DND-41 (cell line): ENCODE measurements at regions not wholly inside any gene's neighbourhood (a gene's known extent, or its start where the extent isn't known, plus 50 kb on each side); places are given as distances from the start of the nearest gene placed in this dataset.

Source experiments
- ATAC-seq: fragments of 200-7000 bp; cut with Tn5 transposase; 3 replicates; pipeline ENCODE4 v1.9.1; 2021; ENCODE audit warnings: low read depth; ENCODE audit not compliant: insufficient read depth
- DNase-seq: peaks from one replicate; pipeline ENCODE4 v3.0.0-alpha.2; 2020
- H2AFZ ChIP-seq: 2 replicates; pipeline ENCODE4 v1.6.0; 2012; ENCODE audit warnings: low read depth, low read length
- H3K27ac ChIP-seq: 2 replicates; pipeline ENCODE4 v1.5.1; 2012; ENCODE audit warnings: low read length, inconsistent platforms
- H3K27me3 ChIP-seq: fragments of 200-600 bp; sonication (generic); 2 replicates; pipeline ENCODE4 v1.6.0; 2012; ENCODE audit warnings: low read length, mild to moderate bottlenecking, inconsistent platforms; ENCODE audit not compliant: insufficient read depth, poor library complexity
- H3K36me3 ChIP-seq: 2 replicates; pipeline ENCODE4 v1.5.1; 2012; ENCODE audit warnings: low read length, inconsistent platforms; ENCODE audit not compliant: insufficient read depth
- H3K4me1 ChIP-seq: 2 replicates; pipeline ENCODE4 v1.5.1; 2012; ENCODE audit warnings: mild to moderate bottlenecking, low read length; ENCODE audit not compliant: insufficient read depth
- H3K4me2 ChIP-seq: 2 replicates; pipeline ENCODE4 v1.6.0; 2012; ENCODE audit warnings: mild to moderate bottlenecking, moderate library complexity, low read length, inconsistent platforms; ENCODE audit not compliant: insufficient read depth
- H3K4me3 ChIP-seq, 2 experiments: fragments of 200-600 bp in 1 of 2; shearing (Covaris generic) in 1 of 2; 2 replicates each; pipeline ENCODE4 v1.5.1; 2012 to 2016; ENCODE audit warnings: inconsistent platforms in 2 of 2, low read length in 2 of 2, mild to moderate bottlenecking in 2 of 2, low read depth in 1 of 2, moderate library complexity in 1 of 2
- H3K79me2 ChIP-seq: 2 replicates; pipeline ENCODE4 v1.6.0; 2012; ENCODE audit warnings: low read length, inconsistent platforms; ENCODE audit not compliant: insufficient read depth
- H3K9ac ChIP-seq: 2 replicates; pipeline ENCODE4 v1.6.0; 2012; ENCODE audit warnings: low read depth, mild to moderate bottlenecking, inconsistent platforms, low read length, moderate library complexity
- H3K9me3 ChIP-seq: 2 replicates; pipeline ENCODE4 v1.5.1; 2012; ENCODE audit warnings: low read length, moderate library complexity, mild to moderate bottlenecking, inconsistent platforms; ENCODE audit not compliant: insufficient read depth, severe bottlenecking
- H4K20me1 ChIP-seq: 2 replicates; pipeline ENCODE4 v1.6.0; 2012; ENCODE audit warnings: low read length; ENCODE audit not compliant: insufficient read depth
- EZH2 ChIP-seq: IDR thresholded peaks from 3 replicates; pipeline ENCODE4 v1.6.1; 2012; ENCODE audit warnings: borderline replicate concordance, low read depth, mild to moderate bottlenecking, moderate library complexity, low read length, inconsistent platforms; ENCODE audit not compliant: severe bottlenecking
- TF ChIP-seq, protein P1 (sequence below): IDR thresholded peaks from 2 replicates; pipeline ENCODE4 v1.5.1; 2012; ENCODE audit warnings: borderline replicate concordance, low read length, moderate library complexity, mild to moderate bottlenecking; ENCODE audit not compliant: poor library complexity, severe bottlenecking; ENCODE audit errors: extremely low read depth

- DNase-seq (no peak), ATAC-seq (no peak)
- H3K4me3 ChIP-seq = no peak overlapping the region
- H3K36me3 ChIP-seq = no peaks in the 10 kb centered on the region
- no peaks in the 10 kb centered on the region for H3K4me1 ChIP-seq
- H3K27me3 ChIP-seq = no peaks in the 10 kb centered on the region
- no peak overlapping the region for H3K27ac ChIP-seq
- H3K79me2 ChIP-seq = no peaks in the 10 kb centered on the region
- H3K9ac ChIP-seq = no peak overlapping the region
- H4K20me1 ChIP-seq = no peaks in the 10 kb centered on the region
- no peak for TF ChIP-seq EZH2
- TF ChIP-seq, protein P1, sequence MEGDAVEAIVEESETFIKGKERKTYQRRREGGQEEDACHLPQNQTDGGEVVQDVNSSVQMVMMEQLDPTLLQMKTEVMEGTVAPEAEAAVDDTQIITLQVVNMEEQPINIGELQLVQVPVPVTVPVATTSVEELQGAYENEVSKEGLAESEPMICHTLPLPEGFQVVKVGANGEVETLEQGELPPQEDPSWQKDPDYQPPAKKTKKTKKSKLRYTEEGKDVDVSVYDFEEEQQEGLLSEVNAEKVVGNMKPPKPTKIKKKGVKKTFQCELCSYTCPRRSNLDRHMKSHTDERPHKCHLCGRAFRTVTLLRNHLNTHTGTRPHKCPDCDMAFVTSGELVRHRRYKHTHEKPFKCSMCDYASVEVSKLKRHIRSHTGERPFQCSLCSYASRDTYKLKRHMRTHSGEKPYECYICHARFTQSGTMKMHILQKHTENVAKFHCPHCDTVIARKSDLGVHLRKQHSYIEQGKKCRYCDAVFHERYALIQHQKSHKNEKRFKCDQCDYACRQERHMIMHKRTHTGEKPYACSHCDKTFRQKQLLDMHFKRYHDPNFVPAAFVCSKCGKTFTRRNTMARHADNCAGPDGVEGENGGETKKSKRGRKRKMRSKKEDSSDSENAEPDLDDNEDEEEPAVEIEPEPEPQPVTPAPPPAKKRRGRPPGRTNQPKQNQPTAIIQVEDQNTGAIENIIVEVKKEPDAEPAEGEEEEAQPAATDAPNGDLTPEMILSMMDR = no peak
- H2AFZ ChIP-seq = no peak overlapping the region
- no peak overlapping the region for H3K4me2 ChIP-seq
- H3K9me3 ChIP-seq = peaks cover 27% of the 10 kb centered on the region
Measured at GRCh38 chr3:16675805-16676204, 70.6 kb upstream of the DAZL start.

DNA sequence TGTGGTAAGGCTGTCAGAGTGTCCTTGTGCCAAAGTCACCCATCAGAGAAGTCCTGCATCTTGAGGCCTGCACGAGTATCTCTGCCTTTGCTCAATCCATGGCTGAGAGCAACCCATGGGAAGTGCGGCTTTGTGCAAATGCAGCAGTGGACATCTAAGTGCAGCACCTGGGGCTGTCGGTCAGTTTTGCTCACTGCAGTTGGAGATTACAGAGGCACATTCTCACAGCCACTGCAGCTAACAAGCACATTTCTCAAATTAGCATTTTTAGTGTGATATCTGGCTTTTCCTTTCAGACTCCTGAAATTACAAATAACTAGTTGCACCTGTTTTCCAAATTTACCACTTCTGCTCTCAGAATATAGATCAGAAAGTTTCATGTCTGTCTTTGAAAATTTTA, 81.5 kb upstream of the DAZL start:
- Histone ChIP-seq H3K36me3 (no peaks in the 10 kb centered on the region), H3K4me3 (no peak overlapping the region), H3K79me2 (no peaks in the 10 kb centered on the region), H2AFZ (no peak overlapping the region), H3K9me3 (no peaks in the 10 kb centered on the region), H3K27me3 (no peaks in the 10 kb centered on the region), H3K4me1 (no peaks in the 10 kb centered on the region), H4K20me1 (no peaks in the 10 kb centered on the region), H3K27ac (no peak overlapping the region), H3K4me2 (no peak overlapping the region), H3K9ac (no peak overlapping the region)
- ATAC-seq (no peak), DNase-seq (no peak)
- TF ChIP-seq, protein P1 = no peak
- no peak for TF ChIP-seq EZH2

GRCh38 chr3:16687221-16687620, 82.0 kb upstream of the DAZL start:
- DNase-seq = no peak

More at GRCh38 chr3:16687221-16687620, 82.0 kb upstream of the DAZL start:
- Histone ChIP-seq H3K4me2 (no peak overlapping the region), H3K4me1 (no peaks in the 10 kb centered on the region), H3K9me3 (no peaks in the 10 kb centered on the region), H3K36me3 (no peaks in the 10 kb centered on the region), H3K4me3 (no peak overlapping the region), H4K20me1 (no peaks in the 10 kb centered on the region), H3K27ac (no peak overlapping the region), H2AFZ (no peak overlapping the region), H3K27me3 (no peaks in the 10 kb centered on the region), H3K79me2 (no peaks in the 10 kb centered on the region), H3K9ac (no peak overlapping the region)
- TF ChIP-seq, protein P1 = no peak
- TF ChIP-seq EZH2 = no peak
- no peak for ATAC-seq
